ENCODE measurements at regions not wholly inside any gene's neighbourhood (a gene's known extent, or its start where the extent isn't known, plus 50 kb on each side); places are given as distances from the start of the nearest gene placed in this dataset.

DNA sequence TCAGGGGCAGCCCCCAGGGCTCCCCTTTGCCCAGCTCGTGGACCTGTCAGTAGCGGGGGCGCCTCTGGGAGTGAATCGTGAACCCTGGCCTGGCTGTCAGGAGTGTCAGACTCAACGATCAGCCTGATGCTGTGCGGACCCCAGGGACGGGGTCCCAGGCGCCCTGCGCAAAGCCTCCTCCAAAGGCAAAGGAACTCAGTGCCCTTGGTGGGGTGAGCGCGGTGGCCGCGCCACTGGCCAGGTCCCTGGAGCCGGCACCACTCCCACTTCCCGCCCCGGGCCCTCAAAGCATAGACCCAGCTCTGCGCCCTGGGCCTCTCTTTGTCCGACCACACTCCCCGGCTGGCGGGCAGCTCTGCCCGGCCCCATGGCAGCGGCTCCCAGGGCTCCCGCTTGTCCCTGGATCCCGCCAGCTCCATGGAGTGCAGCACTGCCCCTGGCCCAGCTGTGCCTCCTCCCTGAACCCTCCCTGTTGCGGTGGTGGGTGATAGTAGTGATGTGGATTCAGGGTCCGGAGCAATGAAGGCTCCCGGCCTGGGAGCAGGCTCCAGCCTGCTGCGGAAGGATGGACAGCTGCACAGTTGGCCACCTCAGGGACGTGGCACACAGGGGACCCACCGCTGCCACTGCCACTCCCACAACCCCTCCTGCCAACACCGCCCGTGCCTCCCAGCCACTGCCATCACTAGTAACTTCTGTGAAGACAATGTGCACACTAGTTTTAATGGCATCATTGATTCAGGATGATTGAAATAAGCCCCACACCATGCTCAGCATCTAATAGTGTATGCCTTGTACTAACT lies 263.8 kb downstream of the ZBBX start:
- no peak overlapping the region for H3K4me3 Mint-ChIP-seq (ENCODE audit: unreplicated experiment)
- H3K27me3 Mint-ChIP-seq (ENCODE audit: unreplicated experiment): peaks cover 7% of the 10 kb centered on the region
- no peaks in the 10 kb centered on the region for H3K36me3 Mint-ChIP-seq (ENCODE audit: low read depth, unreplicated experiment)
- TF ChIP-seq, protein P1, sequence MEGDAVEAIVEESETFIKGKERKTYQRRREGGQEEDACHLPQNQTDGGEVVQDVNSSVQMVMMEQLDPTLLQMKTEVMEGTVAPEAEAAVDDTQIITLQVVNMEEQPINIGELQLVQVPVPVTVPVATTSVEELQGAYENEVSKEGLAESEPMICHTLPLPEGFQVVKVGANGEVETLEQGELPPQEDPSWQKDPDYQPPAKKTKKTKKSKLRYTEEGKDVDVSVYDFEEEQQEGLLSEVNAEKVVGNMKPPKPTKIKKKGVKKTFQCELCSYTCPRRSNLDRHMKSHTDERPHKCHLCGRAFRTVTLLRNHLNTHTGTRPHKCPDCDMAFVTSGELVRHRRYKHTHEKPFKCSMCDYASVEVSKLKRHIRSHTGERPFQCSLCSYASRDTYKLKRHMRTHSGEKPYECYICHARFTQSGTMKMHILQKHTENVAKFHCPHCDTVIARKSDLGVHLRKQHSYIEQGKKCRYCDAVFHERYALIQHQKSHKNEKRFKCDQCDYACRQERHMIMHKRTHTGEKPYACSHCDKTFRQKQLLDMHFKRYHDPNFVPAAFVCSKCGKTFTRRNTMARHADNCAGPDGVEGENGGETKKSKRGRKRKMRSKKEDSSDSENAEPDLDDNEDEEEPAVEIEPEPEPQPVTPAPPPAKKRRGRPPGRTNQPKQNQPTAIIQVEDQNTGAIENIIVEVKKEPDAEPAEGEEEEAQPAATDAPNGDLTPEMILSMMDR (IDR thresholded peaks at IDR 0.05; ENCODE audit: unreplicated experiment): no peak
- no peak overlapping the region for H3K27ac Mint-ChIP-seq (ENCODE audit: unreplicated experiment)
- H3K9me3 Mint-ChIP-seq (ENCODE audit: unreplicated experiment): no peaks in the 10 kb centered on the region
- H3K4me1 Mint-ChIP-seq (ENCODE audit: unreplicated experiment): peaks cover 18% of the 10 kb centered on the region
- DNase-seq (ENCODE audit: low spot score): no peak

DNA sequence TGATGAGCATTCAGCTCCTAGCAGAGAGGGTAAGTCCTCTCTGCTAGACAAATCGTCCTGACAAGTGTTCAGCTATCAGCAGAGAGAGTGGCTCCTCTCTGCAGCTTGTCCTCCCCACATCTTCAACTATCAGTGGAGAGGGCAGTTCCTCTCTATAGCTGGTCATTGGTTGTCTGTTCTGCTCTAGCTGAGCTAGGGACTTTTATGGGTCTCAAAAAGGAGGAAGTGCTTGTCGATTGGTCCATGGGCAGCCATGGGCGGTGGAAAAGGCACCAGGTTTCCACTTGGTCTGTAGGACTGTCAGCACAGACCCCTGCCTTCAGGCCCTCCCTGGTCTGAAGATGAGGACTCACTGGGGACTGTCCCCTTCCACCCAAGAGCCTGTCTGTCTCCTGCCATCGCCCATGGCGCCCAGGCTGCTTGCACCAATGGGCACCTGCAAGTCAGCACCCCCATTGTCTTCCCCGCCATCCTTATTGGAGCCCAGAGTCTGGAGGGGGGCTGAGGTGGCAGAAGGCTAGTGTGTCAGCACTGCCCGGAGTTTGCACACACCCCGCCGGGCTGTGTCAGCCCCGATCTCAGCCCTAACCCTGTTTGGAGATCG lies 264.7 kb downstream of the ZBBX start:
- Mint-ChIP-seq H3K27ac (ENCODE audit: unreplicated experiment) (no peak overlapping the region), H3K27me3 (ENCODE audit: unreplicated experiment) (peaks cover 7% of the 10 kb centered on the region), H3K4me3 (ENCODE audit: unreplicated experiment) (no peak overlapping the region), H3K9me3 (ENCODE audit: unreplicated experiment) (no peaks in the 10 kb centered on the region), H3K4me1 (ENCODE audit: unreplicated experiment) (peaks cover 18% of the 10 kb centered on the region), H3K36me3 (ENCODE audit: low read depth, unreplicated experiment) (no peaks in the 10 kb centered on the region)
- no peak for DNase-seq (ENCODE audit: low spot score)
- TF ChIP-seq, protein P1 (IDR thresholded peaks at IDR 0.05; ENCODE audit: unreplicated experiment): no peak

DNA sequence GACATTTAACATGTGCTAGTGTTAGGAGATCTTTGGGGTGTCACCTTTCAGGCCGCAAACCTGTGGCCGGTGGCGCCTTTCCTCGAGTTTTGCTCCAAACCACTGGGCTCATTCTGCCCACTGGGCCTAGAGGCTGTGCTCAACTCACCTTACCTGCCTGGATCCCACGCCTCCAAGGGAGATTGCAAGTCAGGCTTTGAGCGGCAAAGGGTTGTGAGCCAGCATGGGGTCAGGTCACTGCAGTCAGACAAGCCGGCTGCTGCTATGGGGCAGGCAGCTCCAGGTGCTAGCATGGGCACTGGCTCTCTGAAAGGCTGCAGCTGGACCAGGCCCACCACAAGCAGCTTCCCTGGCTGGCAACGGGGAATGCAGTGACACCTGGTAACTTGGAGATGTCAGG lies 265.5 kb downstream of the ZBBX start:
- H3K9me3 Mint-ChIP-seq (ENCODE audit: unreplicated experiment): no peaks in the 10 kb centered on the region
- no peak overlapping the region for H3K4me3 Mint-ChIP-seq (ENCODE audit: unreplicated experiment)
- no peaks in the 10 kb centered on the region for H3K36me3 Mint-ChIP-seq (ENCODE audit: low read depth, unreplicated experiment)
- H3K4me1 Mint-ChIP-seq (ENCODE audit: unreplicated experiment): peaks cover 22% of the 10 kb centered on the region
- H3K27ac Mint-ChIP-seq (ENCODE audit: unreplicated experiment): no peak overlapping the region
- TF ChIP-seq, protein P1 (IDR thresholded peaks at IDR 0.05; ENCODE audit: unreplicated experiment): no peak
- peaks cover 7% of the 10 kb centered on the region for H3K27me3 Mint-ChIP-seq (ENCODE audit: unreplicated experiment)
- no peak for DNase-seq (ENCODE audit: low spot score)

DNA sequence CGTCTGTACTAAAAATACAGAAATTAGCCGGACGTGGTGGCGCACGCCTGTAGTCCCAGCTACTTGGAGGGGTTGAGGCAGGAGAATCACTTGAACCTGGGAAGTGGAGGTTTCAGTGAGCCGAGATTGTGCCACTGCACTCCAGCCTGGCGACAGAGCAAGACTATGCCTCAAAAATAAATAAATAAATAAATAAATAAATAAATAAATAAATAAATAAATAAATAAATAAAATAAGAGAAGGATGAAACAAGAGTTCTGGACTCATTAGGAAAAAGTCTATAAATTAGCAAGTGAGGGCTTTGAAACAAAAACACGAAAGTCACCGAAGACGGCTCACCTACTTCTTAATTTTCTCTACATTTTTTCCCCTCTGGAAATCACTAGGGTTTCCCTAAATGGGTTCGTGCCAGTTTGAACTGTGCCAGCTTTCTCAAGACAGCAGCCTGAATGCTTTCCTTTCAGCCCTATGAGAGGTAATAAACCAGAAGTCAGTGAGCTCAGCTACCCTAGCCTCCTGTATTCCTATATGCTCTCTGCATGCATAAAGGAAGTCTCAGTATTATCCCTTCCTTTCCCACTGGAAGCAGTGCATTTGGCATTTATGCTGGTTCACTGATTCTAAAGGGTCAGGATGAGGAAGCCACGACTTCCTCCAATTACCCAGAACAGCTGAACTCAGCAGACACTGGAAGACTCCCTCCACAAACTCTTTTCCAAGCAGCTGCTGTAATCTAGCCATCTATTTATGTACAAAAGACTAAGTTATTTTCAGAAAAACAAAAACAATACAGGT lies 266.9 kb downstream of the ZBBX start:
- peaks cover 22% of the 10 kb centered on the region for H3K4me1 Mint-ChIP-seq (ENCODE audit: unreplicated experiment)
- no peak overlapping the region for H3K4me3 Mint-ChIP-seq (ENCODE audit: unreplicated experiment)
- no peaks in the 10 kb centered on the region for H3K36me3 Mint-ChIP-seq (ENCODE audit: low read depth, unreplicated experiment)
- peak overlapping the region; percentile 77 for H3K27ac Mint-ChIP-seq (ENCODE audit: unreplicated experiment)
- TF ChIP-seq, protein P1 (IDR thresholded peaks at IDR 0.05; ENCODE audit: unreplicated experiment): no peak
- no peaks in the 10 kb centered on the region for H3K9me3 Mint-ChIP-seq (ENCODE audit: unreplicated experiment)
- H3K27me3 Mint-ChIP-seq (ENCODE audit: unreplicated experiment): peaks cover 7% of the 10 kb centered on the region
- DNase-seq (ENCODE audit: low spot score): peak; percentile 14

All from endothelial cell (in vitro differentiated cells).